Spleen (tissue), 7 donors: ENCODE measurements at regions not wholly inside any gene's neighbourhood (a gene's known extent, or its start where the extent isn't known, plus 50 kb on each side); places are given as distances from the start of the nearest gene placed in this dataset.

Experiments used
- POLR2A ChIP-seq, 3 donors: fragments of 450-650 bp; IDR thresholded peaks; one replicate each; pipeline ENCODE4 v1.5.1; 2017; ENCODE audit warnings: antibody characterized with exemption in 3 of 3, mild to moderate bottlenecking in 1 of 3
- TF ChIP-seq, protein P1 (sequence below), 11 experiments: fragments of 200-600 bp in 7 of 11; fragments of 450-650 bp in 4 of 11; sonication (generic) in 4 of 11; IDR thresholded peaks in 8 of 11; conservative IDR thresholded peaks in 3 of 11; 1 replicate in 7 of 11; 2 replicates in 4 of 11; pipeline versions ENCODE4 v1.4.0 to v1.8.0; 2016 to 2021; ENCODE audit warnings: antibody characterized with exemption in 11 of 11, inconsistent platforms in 4 of 11, mild to moderate bottlenecking in 1 of 11
- donor health status: DM: no; HTN: no; CAD: no; lungs with moderate emphysema.
- donor health status: DM: no; HTN: no; CAD: no.
- donor health status: DM: no; HTN: no; CAD: no.

DNA sequence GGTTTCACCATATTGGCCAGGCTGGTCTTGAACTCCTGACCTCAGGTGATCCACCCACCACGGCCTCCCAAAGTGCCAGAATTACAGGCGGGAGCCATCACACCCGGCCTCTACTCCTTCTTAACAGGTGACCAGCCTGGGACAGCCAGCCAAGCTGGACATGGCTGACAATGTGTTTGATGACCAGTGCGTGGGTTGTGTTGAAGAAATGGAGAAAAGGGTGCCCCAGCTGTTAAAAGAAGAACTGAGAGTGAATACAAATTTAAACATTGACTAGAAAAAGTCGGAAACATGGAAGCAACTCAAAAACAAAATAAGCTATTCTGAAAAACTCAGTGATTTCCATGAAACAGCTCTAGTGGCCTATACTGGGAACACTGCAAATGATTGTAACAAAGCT, 86.5 kb upstream of the CLPB start:
- TF ChIP-seq POLR2A (IDR thresholded peaks at IDR 0.05): no peak
- TF ChIP-seq, protein P1, sequence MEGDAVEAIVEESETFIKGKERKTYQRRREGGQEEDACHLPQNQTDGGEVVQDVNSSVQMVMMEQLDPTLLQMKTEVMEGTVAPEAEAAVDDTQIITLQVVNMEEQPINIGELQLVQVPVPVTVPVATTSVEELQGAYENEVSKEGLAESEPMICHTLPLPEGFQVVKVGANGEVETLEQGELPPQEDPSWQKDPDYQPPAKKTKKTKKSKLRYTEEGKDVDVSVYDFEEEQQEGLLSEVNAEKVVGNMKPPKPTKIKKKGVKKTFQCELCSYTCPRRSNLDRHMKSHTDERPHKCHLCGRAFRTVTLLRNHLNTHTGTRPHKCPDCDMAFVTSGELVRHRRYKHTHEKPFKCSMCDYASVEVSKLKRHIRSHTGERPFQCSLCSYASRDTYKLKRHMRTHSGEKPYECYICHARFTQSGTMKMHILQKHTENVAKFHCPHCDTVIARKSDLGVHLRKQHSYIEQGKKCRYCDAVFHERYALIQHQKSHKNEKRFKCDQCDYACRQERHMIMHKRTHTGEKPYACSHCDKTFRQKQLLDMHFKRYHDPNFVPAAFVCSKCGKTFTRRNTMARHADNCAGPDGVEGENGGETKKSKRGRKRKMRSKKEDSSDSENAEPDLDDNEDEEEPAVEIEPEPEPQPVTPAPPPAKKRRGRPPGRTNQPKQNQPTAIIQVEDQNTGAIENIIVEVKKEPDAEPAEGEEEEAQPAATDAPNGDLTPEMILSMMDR (IDR thresholded peaks at IDR 0.05 in 8 of 11, conservative IDR thresholded peaks at IDR 0.05 in 3 of 11): no peak
